NCI-H2107 (cell line): ENCODE measurements at regions not wholly inside any gene's neighbourhood (a gene's known extent, or its start where the extent isn't known, plus 50 kb on each side); places are given as distances from the start of the nearest gene placed in this dataset.
"Not testable (repeated sequence)": the region's sequence is repeated elsewhere in the genome, so short reads cannot be mapped to it uniquely, and the experiment has no call there.

ENCODE experiments used
- DNase-seq: peaks from one replicate; lab custom pipeline; 2025; lab: John Stamatoyannopoulos, UW

DNA sequence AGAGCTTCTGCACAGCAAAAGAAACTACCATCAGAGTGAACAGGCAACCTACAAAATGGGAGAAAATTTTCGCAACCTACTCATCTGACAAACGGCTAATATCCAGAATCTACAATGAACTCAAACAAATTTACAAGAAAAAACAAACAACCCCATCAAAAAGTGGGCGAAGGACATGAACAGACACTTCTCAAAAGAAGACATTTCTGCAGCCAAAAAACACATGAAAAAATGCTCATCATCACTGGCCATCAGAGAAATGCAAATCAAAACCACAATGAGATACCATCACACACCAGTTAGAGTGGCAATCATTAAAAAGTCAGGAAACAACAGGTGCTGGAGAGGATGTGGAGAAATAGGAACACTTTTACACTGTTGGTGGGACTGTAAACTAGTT lies 1439.7 kb downstream of the FSCB start:
- not testable (repeated sequence) for DNase-seq

DNA sequence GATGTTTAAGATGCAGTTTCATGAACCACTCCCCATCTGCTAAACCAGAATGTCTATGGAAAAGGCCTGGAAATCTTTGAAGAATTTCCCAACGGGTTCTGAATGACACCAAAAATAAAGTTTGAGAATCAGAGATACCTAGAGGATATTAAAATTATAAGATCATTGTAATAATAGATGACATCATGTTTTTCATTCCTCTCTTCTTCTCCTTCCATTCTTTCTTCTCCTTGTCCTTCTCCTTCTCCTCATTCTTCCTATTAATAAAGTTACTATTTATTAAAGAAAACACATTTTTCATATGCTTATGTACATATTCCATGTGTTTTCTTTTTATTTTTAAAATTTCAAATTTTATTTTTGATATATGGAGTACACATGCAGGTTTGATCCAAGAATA lies 1449.4 kb downstream of the LRFN5 start:
- DNase-seq: no peak

DNA sequence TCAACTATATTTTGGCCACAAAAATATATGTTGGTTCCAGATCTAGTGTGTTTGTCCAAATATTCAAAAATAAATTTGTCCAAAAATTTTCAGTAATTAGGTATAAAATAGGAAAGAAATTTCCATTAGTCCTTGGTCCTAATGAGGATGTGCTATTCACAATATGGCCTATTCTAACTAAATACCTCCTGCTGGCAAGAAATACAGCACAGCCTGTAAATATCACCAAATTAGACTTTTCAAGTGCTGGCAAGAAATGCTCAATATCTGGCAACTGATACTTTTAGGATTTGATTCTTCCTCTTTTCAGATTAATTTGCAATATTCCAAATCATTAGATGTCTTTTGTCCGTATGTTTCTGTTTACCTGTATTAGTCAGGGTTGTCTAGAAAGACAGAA lies 1446.2 kb downstream of the LRFN5 start:
- no peak for DNase-seq

DNA sequence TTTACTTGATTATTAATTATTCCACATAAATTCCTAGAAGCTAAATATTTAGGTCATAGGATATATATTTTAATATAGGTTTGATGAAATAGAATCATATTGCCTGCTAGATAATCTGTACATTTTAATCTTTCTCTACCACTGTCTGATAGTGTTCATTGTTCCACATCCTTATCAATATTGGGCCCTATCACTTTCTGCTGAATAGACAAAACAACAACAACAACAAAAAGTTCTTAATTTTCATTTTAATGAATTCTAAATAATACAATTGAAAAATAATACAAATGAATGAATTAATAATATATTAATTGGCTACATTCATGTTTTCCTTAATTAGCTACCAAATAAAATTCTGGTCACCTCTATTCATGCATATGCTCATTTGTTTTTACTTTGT lies 1437.2 kb downstream of the LRFN5 start:
- no peak for DNase-seq

DNA sequence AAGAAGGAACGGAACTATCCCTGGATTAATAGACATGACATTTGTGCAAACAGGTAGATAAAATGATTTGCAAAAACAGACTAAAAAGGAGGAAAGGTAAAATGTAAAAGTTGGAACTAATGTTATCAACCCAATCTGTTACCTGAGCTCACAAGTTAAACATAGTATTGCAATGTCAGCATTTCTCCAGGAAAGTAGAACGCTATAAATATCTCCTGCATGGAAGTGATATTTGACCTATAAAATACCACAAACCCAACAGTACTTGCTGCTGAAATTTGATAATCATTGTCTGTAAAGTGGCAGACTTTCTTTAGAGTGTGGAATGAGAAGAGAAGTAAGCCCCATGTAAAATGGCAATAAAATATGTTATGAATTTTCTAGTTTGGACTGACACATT lies 1435.7 kb downstream of the LRFN5 start:
- peak; percentile 13 for DNase-seq

DNA sequence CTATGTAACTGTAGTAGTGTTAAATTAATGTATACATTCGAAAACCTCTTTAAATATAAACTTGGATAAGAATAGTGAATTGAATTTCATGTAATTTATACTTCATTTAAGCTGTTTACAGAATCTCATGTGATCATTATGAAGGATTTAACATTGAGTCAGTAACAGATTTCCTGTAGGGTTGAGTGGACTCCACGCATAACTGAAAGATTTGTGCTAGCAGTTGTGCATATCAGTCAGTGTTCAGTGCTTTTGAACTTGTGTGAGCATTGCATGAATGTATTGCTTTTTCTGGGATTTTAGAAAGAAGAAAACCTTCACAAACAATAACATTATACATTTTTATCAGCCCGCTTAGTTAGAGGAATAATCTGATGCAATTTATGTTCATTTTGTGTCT lies 1435.3 kb downstream of the LRFN5 start:
- no peak for DNase-seq

DNA sequence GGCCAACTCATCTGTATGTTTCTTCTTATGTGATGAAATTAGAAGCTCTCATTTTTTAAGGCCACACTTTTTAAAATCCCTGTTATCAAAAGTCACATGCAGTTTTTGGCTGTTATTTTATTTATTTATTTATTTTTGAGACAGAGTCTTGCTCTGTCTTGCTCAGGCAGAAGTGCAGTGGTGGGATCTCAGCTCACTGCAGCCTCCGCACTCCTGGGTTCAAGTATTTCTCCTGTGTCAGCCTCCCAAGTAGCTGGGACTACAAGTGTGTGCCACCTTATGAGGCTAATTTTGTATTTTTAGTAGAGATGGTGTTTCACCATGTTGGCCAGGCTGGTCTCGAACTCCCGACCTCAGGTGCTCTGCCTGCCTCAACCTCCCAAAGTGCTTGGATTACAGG lies 1434.5 kb downstream of the LRFN5 start:
- no peak for DNase-seq

DNA sequence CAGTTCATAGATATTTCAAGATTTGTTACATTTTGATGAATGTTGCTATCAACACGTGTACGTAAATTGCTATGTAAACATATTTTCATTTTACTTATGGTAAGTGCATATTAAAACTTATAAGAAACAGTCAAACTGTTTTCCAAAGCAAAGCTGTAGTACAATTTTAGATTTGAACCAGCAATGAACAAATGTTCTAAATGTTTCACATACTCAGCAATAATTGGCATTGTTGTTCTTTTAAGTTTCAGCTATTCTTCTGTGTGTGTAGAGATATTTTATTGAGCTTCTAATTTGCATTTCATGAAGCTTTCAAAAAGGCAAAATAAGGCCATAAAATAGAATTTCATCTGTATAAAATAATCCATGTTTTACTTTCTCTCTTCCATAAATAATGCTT lies 1433.2 kb downstream of the LRFN5 start:
- DNase-seq: no peak

DNA sequence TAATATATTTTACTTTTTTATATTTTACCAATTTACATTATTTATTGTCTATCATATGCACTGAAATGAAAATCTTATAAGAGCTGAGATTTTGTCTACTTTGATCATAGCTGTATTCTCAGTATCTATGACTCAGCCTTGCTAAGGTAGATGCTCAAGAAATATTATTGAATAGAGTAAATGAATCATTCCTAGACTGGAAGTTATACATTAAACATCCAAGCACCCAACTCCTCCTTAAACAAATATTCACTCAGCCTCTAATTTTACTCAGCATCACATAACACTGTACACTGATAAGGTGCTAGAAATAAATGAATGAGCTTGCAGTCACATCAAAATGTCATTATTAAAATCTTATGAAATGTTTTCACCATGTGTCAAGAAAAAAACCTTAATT lies 1424.9 kb downstream of the LRFN5 start:
- no peak for DNase-seq

DNA sequence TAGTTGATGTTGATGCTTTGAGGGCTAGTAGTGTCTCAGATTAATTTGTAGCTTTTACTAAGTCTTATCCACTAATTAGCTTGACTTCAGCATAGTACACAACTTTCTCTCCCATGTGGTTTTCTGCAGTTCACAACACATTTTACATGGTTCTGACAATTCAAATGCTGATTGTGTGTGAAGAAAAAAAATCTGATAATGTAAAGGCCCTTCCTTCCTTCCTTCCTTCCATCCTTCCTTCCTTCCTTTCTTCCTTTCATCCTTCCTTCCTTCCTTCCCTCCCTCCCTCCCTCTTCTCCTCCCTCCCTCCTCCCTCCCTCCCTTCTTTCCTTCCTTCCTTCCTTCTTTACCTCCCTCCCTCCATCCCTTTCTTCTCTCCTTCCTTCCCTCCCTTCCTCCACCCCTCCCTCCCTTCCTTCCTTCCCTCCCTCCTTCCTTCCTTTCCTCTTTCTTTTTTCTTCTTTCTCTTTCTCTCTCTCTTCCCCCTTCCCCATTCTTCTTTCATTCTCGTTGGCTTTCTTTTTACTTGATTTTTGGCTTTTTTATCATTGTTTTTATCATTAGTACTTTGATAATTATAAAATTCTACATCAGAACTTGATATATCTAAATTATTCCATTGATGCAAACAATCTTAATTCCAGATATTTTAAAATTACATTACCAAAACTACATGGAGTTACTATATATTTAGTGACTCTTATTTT lies 1415.6 kb downstream of the LRFN5 start:
- DNase-seq: no peak

DNA sequence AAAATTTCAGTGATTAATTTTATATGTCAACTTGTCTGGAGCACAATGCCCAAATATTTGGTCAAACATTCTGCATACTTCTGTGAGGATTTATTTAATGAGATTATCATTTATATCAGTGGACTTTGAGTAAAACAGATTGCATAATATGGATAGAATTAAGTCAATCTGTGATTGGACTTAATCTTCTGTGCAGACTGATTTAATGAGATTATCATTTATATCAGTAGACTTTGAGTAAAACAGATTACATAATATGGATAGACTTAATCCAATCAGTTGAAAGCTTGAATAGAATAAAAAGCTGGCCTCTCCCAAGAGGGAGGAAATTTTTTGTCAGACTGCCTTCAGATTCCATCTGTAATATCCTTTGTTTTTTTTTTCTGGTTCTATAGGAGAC lies 1413.2 kb downstream of the LRFN5 start:
- no peak for DNase-seq

DNA sequence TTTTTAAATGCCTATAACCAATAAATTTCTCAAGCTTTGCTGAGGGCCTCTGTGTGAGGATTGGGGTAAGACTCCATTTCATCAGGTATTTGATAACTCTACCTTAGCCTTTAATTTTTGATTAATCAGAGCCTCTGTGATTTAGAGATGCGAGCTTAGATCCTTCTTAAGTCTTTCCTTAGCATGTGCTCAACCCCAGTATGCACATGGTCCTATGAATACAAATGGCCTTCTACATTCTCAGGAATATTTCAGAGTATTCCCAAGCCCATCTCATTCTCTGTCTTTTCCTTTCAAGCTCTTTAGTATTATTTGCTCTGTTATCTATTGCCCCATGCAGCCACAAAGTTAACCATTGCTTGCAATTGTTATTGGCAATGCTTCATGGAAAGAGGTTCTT lies 1407.7 kb downstream of the LRFN5 start:
- DNase-seq: no peak

DNA sequence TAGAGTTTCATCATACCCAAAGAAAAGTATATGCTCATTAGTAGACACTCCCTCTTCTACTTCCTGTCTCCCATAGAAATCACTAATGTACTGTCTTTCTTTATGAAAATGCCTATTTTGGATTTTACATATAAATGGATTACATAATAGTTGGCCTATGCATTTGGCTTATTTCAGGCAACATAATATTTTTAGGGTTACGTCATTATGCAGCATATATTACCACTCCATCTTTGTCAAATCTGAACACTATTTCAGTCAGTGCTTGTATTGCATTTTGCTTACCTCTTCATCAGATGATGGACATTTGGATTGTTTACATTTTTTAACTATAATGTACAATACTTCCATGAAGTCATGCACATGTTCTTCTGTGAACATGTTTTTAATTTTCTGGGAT lies 1406.1 kb downstream of the LRFN5 start:
- DNase-seq: no peak

DNA sequence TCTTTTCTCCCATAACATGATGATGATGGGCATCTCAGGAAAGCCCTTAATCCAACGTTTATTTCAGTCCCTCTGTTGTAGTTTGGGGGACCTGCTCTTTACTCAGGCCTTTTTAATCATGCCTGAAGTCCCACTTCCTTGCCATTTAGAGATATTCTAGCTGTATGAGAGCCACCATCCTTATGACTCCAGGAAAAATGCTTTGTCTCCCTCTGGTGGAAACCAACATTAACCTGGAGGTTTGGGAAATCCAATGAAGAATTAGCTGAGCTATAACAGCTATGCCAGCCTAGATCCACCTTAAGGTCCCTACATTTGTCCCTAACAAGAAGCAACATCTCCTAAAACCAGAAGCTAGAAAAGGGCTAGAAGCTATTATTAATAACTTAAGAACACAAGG lies 1399.1 kb downstream of the LRFN5 start:
- no peak for DNase-seq

DNA sequence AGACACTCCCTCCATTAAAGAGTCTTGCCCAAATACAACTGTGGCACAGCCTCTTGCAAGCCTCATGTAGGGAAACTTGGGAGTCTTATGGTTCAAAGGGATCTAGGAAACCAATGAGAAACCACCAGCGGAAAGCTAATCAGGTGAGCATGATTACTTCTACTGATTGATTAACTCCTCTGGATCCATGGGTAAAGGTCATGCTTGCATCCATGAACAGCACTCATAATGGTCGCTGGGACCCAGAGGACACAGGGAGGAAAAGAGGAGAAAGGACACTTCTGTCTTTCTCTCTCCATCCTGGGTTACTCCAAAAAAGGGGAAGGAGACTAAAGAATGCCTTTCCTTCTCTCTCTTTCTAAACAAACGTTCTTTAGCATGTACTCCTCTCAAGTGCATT lies 1397.2 kb downstream of the LRFN5 start:
- DNase-seq: no peak

DNA sequence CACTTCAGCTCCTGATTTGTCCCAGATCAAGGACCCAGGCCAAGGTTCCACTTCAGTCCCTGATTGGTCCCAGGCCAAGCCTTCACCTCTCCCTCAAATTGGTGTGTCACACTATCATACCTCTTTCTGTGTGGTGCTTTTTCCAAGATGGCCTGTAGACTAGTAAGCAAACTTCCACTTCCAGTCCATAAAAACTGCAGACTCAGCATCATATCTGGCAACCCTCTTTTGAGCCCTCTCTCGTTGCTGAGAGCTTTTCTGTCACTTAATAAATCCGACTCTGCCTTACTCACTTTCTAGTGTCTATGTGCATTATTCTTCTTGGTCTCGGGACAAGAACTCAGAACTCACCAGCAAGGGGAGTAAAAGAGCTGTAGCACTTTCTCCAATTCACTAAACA lies 1395.1 kb downstream of the LRFN5 start:
- no peak for DNase-seq

DNA sequence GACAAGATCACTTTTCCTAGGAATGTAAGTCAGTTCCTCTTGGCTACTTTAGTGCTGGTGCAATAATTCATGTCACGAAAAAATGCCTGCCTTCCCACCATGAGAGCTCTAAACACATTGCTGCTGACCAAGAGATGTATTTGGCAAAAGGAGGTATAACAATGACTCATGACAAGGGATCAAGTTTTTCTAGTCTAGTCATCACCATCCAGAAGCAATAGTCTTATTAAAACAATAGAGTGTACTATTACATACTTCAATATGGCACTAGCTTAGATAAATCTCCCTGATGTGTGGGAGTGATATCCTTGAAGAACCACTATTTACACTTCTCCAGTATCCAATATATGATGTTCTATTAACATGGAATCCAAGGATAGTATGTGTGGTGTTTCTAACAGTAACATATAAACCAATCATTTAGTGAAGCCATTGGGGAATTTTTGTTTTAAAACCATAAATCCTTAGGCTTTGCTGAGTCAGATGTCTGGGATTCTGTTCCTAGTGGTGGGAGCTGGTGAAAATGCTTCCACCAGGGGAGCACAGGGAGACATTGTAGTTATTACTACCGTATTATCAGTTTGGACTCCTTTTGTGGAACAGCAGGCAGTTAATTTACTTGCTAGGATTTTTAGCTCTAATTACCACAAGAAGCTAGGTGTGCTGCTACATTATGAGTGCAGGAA lies 1387.5 kb downstream of the LRFN5 start:
- DNase-seq: no peak

DNA sequence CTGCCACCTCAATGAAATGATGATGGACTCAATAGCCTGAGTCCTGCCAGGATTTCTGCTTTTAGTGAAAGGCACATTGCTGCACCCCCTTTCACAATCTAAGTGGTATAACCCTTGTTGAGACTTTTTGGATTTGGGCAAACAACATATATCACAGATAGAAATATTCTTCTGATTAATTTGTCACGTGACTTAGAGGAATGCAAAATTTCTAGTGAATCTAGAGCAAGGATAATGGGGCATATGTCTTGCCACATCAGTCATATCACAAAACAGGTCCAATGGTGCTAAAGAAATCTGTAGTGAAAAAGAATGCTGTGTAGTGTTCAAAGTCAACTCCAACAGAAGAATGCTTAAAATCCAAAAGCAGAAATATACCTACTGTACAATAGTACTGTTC lies 1386.3 kb downstream of the LRFN5 start:
- no peak for DNase-seq

DNA sequence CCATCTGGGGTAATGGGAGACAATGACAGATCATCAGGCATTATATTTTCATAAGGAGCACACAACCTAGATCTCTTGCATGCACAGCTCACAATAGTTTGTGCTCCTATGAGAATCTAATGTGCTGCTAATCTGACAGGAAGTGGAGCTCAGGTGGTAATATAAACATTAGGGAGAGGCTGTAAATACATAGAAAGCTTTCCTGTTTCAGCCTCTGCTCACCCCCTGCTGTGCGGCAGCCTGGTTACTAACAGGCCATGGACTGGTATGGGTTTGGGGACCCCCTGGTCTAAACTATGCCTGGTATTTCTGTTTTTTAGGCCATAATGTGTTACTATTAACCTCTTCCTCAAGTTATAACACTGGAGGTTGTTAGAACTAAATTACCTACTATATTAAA lies 1373.7 kb downstream of the LRFN5 start:
- DNase-seq: no peak

DNA sequence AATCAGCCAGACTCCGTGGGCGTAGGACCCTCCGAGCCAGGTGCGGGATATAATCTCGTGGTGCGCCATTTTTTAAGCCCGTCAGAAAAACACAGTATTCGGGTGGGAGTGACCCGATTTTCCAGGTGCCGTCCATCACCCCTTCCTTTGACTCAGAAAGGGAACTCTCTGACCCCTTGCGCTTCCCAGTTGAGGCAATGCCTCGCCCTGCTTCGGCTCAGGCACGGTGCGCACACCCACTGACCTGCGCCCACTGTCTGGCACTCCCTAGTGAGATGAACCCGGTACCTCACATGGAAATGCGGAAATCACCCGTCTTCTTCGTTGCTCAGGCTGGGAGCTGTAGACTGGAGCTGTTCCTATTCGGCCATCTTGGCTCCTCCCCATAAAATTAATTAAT lies 1366.5 kb downstream of the LRFN5 start:
- not testable (repeated sequence) for DNase-seq

DNA sequence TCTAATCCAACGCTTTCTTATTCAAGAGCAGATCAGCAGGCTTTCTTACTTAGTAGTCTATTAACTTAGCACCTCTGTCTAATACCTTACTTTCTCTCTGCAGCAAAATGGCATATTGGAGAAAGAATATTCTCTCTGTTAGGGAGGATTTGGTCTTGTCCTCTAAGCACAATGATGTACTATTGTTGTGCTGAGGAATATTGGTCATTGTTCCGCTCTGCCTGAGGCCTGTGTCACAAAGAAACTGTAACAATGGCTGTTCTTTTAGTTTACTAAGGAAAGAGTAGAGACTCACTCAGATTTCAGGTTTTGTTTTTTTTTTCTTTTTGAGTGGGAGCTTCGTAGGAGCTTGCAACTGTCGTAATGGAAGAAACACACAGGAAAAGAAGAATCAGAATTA lies 1358.8 kb downstream of the LRFN5 start:
- DNase-seq: no peak

DNA sequence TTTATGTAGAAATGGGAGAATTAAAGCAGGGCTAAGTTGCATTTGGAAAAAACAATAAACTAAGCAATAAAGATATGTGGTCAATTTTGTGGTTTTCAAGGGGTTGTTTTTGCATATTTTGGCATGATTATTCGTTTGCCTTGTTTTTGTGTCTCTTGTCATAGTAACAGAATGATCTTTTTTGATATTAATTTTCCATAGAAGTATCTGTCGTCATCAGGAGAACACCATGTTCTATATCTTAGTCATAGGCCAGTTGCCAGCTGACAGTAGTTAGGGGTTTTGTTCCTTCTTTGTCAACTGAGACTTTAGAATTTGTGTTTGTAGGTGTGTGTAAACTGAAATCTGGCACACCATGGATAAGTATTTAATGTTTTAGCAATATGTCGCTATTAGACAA lies 1354.8 kb downstream of the LRFN5 start:
- no peak for DNase-seq

DNA sequence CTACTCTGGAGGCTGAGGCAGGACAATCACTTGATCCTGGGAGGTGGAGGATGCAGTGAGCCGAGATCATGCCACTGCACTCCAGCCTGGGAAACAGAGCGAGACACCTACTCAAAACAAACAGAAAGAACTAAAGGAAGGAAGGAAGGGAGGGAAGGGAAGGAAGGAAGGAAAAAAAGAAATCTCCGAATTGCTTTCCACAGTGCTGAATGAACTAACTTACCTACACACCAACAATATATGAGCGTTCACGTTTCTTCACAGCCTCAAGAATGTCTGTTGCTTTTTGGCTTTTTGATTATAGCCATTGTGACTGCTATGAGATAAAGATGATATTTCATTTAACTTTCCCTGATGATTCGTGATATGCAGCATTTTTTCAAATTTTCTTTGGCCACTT lies 1343.7 kb downstream of the LRFN5 start:
- no peak for DNase-seq

DNA sequence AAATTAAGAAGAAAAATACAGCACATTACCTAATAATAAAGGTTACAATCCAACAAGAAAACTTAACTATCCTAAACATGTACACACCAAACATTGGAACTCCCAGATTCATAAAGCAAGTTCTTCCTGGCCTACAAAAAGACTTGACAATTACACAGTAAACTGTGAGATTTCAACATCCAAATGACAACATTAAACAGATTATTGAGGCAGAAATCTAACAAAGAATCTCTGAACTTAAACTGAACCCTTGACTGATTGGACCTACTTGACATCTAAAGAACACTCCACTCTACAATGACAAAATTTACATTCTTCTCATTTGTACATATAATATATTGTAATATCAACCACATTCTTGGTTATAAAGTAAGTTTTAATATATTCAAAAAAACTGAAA lies 1341.3 kb downstream of the LRFN5 start:
- DNase-seq: no peak
